B cell (primary cell): ENCODE measurements at regions not wholly inside any gene's neighbourhood (a gene's known extent, or its start where the extent isn't known, plus 50 kb on each side); places are given as distances from the start of the nearest gene placed in this dataset.
"Not testable (repeated sequence)": the region's sequence is repeated elsewhere in the genome, so short reads cannot be mapped to it uniquely, and the experiment has no call there.

ENCODE experiments used
- CTCF ChIP-seq: fragments of 200-600 bp; IDR thresholded peaks from one replicate; pipeline ENCODE4 v1.8.0; 2022; ENCODE audit warnings: antibody characterized with exemption, mild to moderate bottlenecking
- EZH2 ChIP-seq: IDR thresholded peaks from 2 replicates; pipeline ENCODE4 v1.6.1; 2012; ENCODE audit warnings: borderline replicate concordance, low read depth, mild to moderate bottlenecking, moderate library complexity, low read length; ENCODE audit not compliant: insufficient read depth, poor library complexity, severe bottlenecking

- not testable (repeated sequence) for TF ChIP-seq CTCF, EZH2
Observed at GRCh38 chr2:163913532-163913944, 177.7 kb upstream of the FIGN start.
